HG02678 (cell line): ENCODE measurements at regions not wholly inside any gene's neighbourhood (a gene's known extent, or its start where the extent isn't known, plus 50 kb on each side); places are given as distances from the start of the nearest gene placed in this dataset.

Source experiments
- ATAC-seq: cut with Tn5 transposase; IDR thresholded peaks from one replicate; pipeline ENCODE4 v1.9.1; 2021; ENCODE audit warnings: mild to moderate bottlenecking, moderate library complexity; ENCODE audit not compliant: unreplicated experiment

DNA sequence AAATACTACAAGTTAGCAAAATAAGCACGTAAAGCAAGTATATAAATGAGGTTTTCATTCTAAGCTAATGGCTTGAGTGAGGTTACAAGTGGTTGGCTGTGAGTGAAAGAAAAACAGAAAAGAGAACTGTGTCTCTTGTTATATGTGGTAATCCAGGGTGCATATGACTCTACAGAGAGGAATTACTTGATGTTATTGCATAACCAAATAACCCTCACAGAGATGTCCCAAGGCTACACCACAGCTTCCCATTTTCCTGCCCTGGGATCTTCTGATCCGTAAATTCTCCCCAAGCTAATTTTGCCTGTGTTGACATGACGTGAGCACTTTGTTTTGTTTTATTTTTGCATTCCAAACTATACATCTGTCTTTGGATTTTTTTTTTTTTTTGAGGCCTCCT is 470.0 kb upstream of the INTU start:
- no peak for ATAC-seq

DNA sequence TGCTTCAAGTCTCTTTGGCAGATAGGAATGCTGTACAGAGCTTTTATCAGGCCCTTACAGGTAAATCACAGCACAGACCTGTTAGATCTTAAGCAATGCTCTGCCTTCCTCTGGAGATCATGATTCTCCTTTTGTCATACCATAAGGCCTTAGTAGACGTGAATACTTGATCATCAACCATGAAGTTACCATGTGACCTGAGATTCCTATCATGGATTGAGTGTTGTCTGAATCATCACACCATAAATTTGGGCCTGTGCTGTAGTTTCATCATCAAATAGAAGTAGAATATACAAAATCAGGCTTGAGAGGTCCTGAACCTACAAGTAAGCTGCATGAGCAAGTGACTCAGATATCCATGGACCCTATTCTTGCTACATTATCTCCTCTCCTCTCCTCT is 466.8 kb upstream of the INTU start:
- no peak for ATAC-seq

GRCh38 chr4:127174201-127174600 is 458.6 kb upstream of the INTU start:
- ATAC-seq: no peak

GRCh38 chr4:127174616-127175015 is 458.1 kb upstream of the INTU start:
- ATAC-seq: no peak

- ATAC-seq: no peak
These were observed 453.3 kb upstream of the INTU start for GRCh38 chr4:127179256-127180087.

GRCh38 chr4:127181001-127181400 is 451.8 kb upstream of the INTU start:
- ATAC-seq: no peak

GRCh38 chr4:127182687-127183086 is 450.1 kb upstream of the INTU start:
- no peak for ATAC-seq

DNA sequence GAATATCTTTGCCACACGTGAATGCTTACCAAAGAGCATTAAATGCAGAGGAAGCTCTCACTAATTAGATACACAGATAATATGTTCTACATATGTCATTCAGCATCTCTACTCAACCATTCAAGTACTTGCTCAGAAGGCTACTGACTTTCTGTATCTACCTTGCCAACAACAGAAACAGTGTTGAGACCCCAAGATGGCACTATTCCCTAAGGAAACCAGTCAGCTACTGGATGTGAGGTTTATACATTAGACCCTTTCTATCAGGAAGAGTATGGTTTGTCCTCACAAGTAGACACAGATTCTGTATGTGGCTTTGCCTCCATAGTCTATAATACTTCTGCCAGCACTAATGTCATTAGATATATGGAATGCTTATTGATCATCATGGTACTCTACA is 443.9 kb upstream of the INTU start:
- no peak for ATAC-seq

- ATAC-seq: no peak
These were observed 438.5 kb upstream of the INTU start for GRCh38 chr4:127194281-127194680.

- ATAC-seq: no peak
These were observed 436.0 kb upstream of the INTU start for GRCh38 chr4:127196655-127197352.

- ATAC-seq: no peak
These were observed 429.1 kb upstream of the INTU start for GRCh38 chr4:127203562-127204200.

- no peak for ATAC-seq
These were observed 428.4 kb upstream of the INTU start for GRCh38 chr4:127204322-127204721.

DNA sequence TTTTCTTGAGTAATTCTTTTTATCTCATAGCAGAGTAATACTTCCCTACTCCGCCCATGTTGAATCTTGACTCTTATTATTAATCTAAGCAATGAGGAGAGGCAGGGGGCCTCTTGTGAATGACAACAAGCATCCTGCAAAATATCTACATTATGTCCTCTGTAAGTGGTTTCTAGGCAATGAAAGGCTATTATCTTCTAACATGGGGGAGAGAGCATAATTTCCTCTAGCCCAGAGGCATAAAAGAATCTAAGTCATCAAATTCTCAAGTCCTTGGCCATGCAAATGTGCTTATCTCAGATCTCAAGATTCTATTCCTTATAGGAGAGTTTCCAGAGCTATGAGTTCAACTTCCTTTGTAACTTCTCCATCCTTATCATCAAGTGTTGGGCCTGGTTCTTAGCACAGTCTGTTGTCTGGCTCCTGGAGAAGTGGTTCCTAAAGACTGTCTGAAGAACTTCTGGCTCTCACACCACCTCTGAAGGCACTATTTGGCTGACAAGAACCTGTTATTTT is 423.1 kb upstream of the INTU start:
- ATAC-seq: no peak

DNA sequence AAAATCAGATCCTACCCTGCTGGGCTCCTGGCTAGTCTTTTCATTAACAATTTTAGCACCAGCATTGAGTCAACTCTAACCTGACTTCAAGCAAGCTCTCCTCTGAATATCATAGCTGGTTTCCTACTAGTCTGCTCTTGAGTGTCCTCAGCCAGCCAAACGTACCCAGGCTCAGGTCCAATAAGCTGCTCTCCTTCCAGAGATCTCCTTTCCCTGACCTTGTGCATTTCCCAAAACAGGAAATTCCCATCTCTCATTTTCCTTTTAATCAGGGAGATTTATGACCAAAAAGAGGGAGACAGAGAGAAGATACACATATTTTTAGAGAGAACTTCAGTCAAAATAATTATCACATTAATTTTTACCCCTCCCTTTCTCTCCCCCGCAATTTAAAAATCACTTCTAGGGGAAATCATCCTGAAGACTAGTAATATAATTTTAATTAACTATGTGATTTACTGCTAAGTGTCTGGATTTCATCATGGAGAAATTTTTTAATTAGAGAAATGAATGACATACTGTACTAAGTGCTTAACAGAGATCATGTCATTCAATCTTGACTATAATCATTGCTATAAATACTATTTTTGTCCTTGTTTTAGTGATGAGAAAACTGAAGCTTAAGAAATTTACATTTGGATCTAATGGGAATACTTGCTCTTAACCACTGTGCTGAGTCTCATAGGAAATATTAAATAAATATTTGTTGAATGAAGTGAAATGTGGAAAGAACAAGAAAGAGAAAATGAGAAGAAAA is 421.7 kb upstream of the INTU start:
- ATAC-seq: no peak

DNA sequence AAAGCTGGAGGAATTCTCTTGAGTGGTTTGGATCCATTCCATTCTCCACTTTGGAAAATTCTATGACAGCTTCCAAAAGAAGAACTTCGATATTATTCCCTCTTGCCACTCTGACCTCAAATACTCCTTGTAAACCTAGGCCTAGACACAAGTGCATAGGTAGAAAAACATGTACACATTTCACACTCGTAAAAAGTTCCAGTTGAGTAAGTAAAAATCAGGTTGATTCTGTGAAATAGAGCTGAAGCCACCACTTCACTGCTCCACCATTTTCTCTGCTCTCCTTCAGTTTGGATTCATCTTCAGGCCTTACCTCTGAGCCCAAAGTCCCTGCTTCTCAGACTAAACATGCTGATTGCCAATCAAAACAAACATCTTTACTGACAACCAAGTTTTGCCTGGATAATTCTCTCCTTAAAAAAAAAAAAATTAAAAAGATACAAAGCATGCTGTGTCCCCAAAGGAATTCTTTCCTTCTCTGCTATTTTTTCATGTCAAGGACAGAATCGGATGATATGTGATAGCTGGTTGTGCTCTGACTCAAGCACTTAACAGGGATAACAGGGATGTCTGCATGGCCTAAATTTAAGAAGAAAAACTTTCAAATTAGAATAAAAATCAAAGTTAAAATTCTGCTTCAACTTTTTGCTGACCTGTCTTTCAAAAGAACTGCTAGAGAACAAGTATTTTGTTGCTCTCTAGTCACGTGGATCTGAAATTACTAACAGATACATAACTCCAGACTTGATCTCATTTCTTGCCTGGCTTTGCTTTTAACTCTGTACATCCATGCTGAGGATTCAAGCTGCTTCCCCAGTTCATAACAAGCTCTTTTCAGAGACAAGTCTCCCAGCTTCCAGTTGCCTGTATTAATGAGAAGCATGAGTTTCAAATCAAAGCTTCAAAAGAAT is 420.9 kb upstream of the INTU start:
- ATAC-seq: no peak

- ATAC-seq: no peak
These were observed 420.1 kb upstream of the INTU start for GRCh38 chr4:127212701-127213100.

GRCh38 chr4:127214016-127214415 is 418.7 kb upstream of the INTU start:
- no peak for ATAC-seq

- ATAC-seq: no peak
These were observed 417.8 kb upstream of the INTU start for GRCh38 chr4:127214931-127215330.

GRCh38 chr4:127217586-127218229 is 415.0 kb upstream of the INTU start:
- no peak for ATAC-seq
